Stimulated activated CD8-positive, alpha-beta memory T cell treated with anti-CD3 and anti-CD28 coated beads, Interleukin-4, amount 100 ng/mL, for 24 hours (primary cell): ENCODE measurements at regions not wholly inside any gene's neighbourhood (a gene's known extent, or its start where the extent isn't known, plus 50 kb on each side); places are given as distances from the start of the nearest gene placed in this dataset.

Experiments used
- DNase-seq: peaks from one replicate; pipeline ENCODE4 v3.0.0-alpha.2; 2020; ENCODE audit warnings: low read depth

GRCh38 chr2:241942416-241943208 lies 73.1 kb downstream of the RTP5 start:
- no peak for DNase-seq

- no peak for DNase-seq
Measured at GRCh38 chr2:241943209-241943850, 73.8 kb downstream of the RTP5 start.

GRCh38 chr2:241943961-241944575 lies 74.5 kb downstream of the RTP5 start:
- DNase-seq: no peak

- DNase-seq: no peak
Measured at GRCh38 chr2:241944821-241945220, 75.3 kb downstream of the RTP5 start.

- DNase-seq: no peak
Measured at GRCh38 chr2:241945311-241945710, 75.8 kb downstream of the RTP5 start.

- DNase-seq: no peak
Measured at GRCh38 chr2:241945803-241946202, 76.3 kb downstream of the RTP5 start.

GRCh38 chr2:241946306-241947003 lies 76.9 kb downstream of the RTP5 start:
- DNase-seq: no peak

- DNase-seq: no peak
Measured at GRCh38 chr2:241947004-241947350, 77.4 kb downstream of the RTP5 start.

GRCh38 chr2:241947401-241947800 lies 77.9 kb downstream of the RTP5 start:
- DNase-seq: no peak

GRCh38 chr2:241947876-241948275 lies 78.3 kb downstream of the RTP5 start:
- DNase-seq: no peak

- no peak for DNase-seq
Measured at GRCh38 chr2:241948299-241948897, 78.9 kb downstream of the RTP5 start.

- DNase-seq: no peak
Measured at GRCh38 chr2:241948901-241949735, 79.6 kb downstream of the RTP5 start.

GRCh38 chr2:241949736-241950412 lies 80.3 kb downstream of the RTP5 start:
- no peak for DNase-seq

- DNase-seq: peak; percentile 56
Measured at GRCh38 chr2:241950413-241951315, 81.1 kb downstream of the RTP5 start.

GRCh38 chr2:241951316-241951700 lies 81.8 kb downstream of the RTP5 start:
- DNase-seq: no peak

- DNase-seq: no peak
Measured at GRCh38 chr2:241951920-241952319, 82.4 kb downstream of the RTP5 start.

GRCh38 chr2:241952816-241953215 lies 83.3 kb downstream of the RTP5 start:
- DNase-seq: no peak

GRCh38 chr2:241953324-241953928 lies 83.9 kb downstream of the RTP5 start:
- DNase-seq: no peak

GRCh38 chr2:241956521-241957110 lies 87.1 kb downstream of the RTP5 start:
- DNase-seq: no peak
